ENCODE measurements at regions not wholly inside any gene's neighbourhood (a gene's known extent, or its start where the extent isn't known, plus 50 kb on each side); places are given as distances from the start of the nearest gene placed in this dataset.

- no peak for DNase-seq (ENCODE audit: low read depth in 1 of 2, low spot score in 1 of 2)
- Histone ChIP-seq H3K4me3 (no peak overlapping the region), H3K27ac (no peak overlapping the region), H3K9me3 (ENCODE audit: low read depth) (no peaks in the 10 kb centered on the region), H3K36me3 (no peaks in the 10 kb centered on the region), H3K27me3 (no peaks in the 10 kb centered on the region), H3K4me1 (ENCODE audit: low read depth) (no peaks in the 10 kb centered on the region)
- no peak for TF ChIP-seq CTCF (IDR thresholded peaks at IDR 0.05; ENCODE audit: low read depth, low read length)
Observed at GRCh38 chr2:122634920-122635319, 879.5 kb downstream of the TSN start.

GRCh38 chr2:122635686-122636085, 880.2 kb downstream of the TSN start:
- Histone ChIP-seq H3K27me3 (no peaks in the 10 kb centered on the region), H3K4me1 (ENCODE audit: low read depth) (no peaks in the 10 kb centered on the region), H3K27ac (no peak overlapping the region), H3K4me3 (no peak overlapping the region), H3K36me3 (no peaks in the 10 kb centered on the region), H3K9me3 (ENCODE audit: low read depth) (no peaks in the 10 kb centered on the region)
- peak; percentile 3 to 10 for DNase-seq (ENCODE audit: low read depth in 1 of 2, low spot score in 1 of 2)
- TF ChIP-seq CTCF (IDR thresholded peaks at IDR 0.05; ENCODE audit: low read depth, low read length) = no peak

- no peak overlapping the region for H3K27ac ChIP-seq
- no peaks in the 10 kb centered on the region for H3K36me3 ChIP-seq
- peak in 1 of 2 donors; percentile 24 for DNase-seq (ENCODE audit: low read depth in 1 of 2, low spot score in 1 of 2)
- no peak overlapping the region for H3K4me3 ChIP-seq
- H3K4me1 ChIP-seq (ENCODE audit: low read depth) = no peaks in the 10 kb centered on the region
- no peaks in the 10 kb centered on the region for H3K9me3 ChIP-seq (ENCODE audit: low read depth)
- no peaks in the 10 kb centered on the region for H3K27me3 ChIP-seq
- TF ChIP-seq CTCF (IDR thresholded peaks at IDR 0.05; ENCODE audit: low read depth, low read length) = no peak
Observed at GRCh38 chr2:122636097-122636496, 880.6 kb downstream of the TSN start.

GRCh38 chr2:122639176-122639575, 883.7 kb downstream of the TSN start:
- H3K27me3 ChIP-seq = no peaks in the 10 kb centered on the region
- H3K36me3 ChIP-seq = no peaks in the 10 kb centered on the region
- H3K9me3 ChIP-seq (ENCODE audit: low read depth) = no peaks in the 10 kb centered on the region
- no peak for DNase-seq (ENCODE audit: low read depth in 1 of 2, low spot score in 1 of 2)
- H3K4me3 ChIP-seq = no peak overlapping the region
- no peak overlapping the region for H3K27ac ChIP-seq
- no peak for TF ChIP-seq CTCF (IDR thresholded peaks at IDR 0.05; ENCODE audit: low read depth, low read length)
- no peaks in the 10 kb centered on the region for H3K4me1 ChIP-seq (ENCODE audit: low read depth)

GRCh38 chr2:122639711-122640110, 884.3 kb downstream of the TSN start:
- H3K4me3 ChIP-seq = no peak overlapping the region
- no peak overlapping the region for H3K27ac ChIP-seq
- no peak for DNase-seq (ENCODE audit: low read depth in 1 of 2, low spot score in 1 of 2)
- TF ChIP-seq CTCF (IDR thresholded peaks at IDR 0.05; ENCODE audit: low read depth, low read length) = no peak
- H3K27me3 ChIP-seq = no peaks in the 10 kb centered on the region
- H3K4me1 ChIP-seq (ENCODE audit: low read depth) = no peaks in the 10 kb centered on the region
- no peaks in the 10 kb centered on the region for H3K36me3 ChIP-seq
- no peaks in the 10 kb centered on the region for H3K9me3 ChIP-seq (ENCODE audit: low read depth)
